ENCODE measurements at regions not wholly inside any gene's neighbourhood (a gene's known extent, or its start where the extent isn't known, plus 50 kb on each side); places are given as distances from the start of the nearest gene placed in this dataset.
"Not testable (repeated sequence)": the region's sequence is repeated elsewhere in the genome, so short reads cannot be mapped to it uniquely, and the experiment has no call there.

GRCh38 chr4:33470805-33471204 is 2750.6 kb downstream of the PCDH7 start:
- no peak for DNase-seq (ENCODE audit: low spot score)

DNA sequence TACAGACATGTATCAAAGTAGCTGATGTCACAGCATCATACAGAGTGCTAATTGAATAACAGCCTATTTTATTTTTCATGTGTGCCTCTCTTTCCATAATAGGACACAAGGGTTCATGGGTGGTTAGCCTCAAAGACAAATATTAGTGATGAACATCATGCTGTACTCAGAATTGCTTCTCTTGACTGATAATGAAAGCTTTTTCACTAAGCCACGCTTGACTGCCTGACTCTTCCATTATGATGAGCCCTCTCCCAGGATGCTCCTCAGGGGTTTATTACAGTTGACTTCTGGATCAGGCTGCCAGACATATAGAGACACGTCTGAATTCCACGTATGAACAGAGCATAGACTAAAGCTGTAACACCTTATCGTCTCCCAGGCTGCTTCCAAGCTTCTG is 2757.5 kb downstream of the PCDH7 start:
- DNase-seq (ENCODE audit: low spot score): no peak

DNA sequence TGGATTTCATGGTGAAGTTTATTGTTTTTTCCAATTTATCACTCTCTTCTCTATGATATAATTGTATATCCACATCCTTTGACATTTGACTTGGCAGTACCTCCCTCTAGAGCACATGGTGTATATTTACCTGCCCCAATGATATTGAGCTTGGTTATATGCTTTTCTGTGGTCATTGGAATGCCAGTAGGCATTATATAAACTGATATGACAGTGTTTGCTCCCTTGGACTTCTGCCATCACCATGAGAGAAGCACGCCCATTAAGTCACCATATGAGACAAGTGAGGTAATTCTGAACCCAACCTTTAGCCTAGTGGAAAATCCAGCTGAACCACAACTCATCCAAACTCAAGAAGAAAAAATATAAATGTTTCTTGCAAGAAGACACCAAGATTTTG is 2761.5 kb downstream of the ARAP2 start:
- DNase-seq (ENCODE audit: low spot score): no peak

DNA sequence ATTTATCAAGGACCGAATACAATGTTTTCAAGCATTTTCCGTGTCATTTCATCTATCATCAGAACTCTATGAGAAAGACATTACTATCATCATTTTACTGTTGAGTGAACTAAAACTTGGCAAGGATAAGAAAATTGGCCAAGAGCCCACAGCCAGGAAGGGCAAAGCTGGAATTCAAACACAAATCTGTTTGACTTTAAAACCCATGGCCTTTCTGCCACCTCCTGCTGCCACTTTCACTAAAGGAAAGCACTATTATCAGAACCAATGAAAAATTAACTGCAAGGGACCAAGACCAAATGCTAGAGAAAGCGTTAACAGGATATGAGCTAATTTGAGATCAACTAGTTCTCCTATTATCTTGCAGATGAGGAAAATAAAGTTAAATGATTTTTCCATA is 2759.2 kb downstream of the ARAP2 start:
- no peak for DNase-seq (ENCODE audit: low spot score)

DNA sequence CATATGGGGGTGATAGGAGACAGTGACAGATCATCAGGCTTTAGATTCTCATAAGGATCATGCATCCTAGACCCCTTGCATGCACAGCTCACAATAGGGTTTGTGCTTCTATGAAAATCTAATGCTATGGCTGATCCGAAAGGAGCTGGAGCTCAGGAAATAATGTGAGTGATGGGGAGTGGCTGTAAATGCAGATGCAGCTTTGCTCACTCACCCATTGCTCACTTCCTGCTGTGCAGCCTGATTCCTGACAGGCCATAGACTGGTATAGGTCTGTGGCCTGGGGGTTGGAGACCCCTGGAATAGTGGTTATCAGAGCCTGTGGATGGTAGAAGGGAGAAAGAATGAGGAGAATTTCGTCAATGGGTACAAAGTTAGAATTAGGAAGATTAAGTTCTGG is 2751.1 kb downstream of the ARAP2 start:
- DNase-seq (ENCODE audit: low spot score): no peak

- DNase-seq (ENCODE audit: low spot score): no peak
Observed at GRCh38 chr4:33494150-33494549, 2750.2 kb downstream of the ARAP2 start.

GRCh38 chr4:33501587-33501986 is 2742.7 kb downstream of the ARAP2 start:
- not testable (repeated sequence) for DNase-seq (ENCODE audit: low spot score)

- DNase-seq (ENCODE audit: low spot score): no peak
Observed at GRCh38 chr4:33512397-33512796, 2731.9 kb downstream of the ARAP2 start.

GRCh38 chr4:33518856-33519255 is 2725.5 kb downstream of the ARAP2 start:
- no peak for DNase-seq (ENCODE audit: low spot score)

- no peak for DNase-seq (ENCODE audit: low spot score)
Observed at GRCh38 chr4:33532821-33533220, 2711.5 kb downstream of the ARAP2 start.

GRCh38 chr4:33536898-33537297 is 2707.4 kb downstream of the ARAP2 start:
- no peak for DNase-seq (ENCODE audit: low spot score)

DNA sequence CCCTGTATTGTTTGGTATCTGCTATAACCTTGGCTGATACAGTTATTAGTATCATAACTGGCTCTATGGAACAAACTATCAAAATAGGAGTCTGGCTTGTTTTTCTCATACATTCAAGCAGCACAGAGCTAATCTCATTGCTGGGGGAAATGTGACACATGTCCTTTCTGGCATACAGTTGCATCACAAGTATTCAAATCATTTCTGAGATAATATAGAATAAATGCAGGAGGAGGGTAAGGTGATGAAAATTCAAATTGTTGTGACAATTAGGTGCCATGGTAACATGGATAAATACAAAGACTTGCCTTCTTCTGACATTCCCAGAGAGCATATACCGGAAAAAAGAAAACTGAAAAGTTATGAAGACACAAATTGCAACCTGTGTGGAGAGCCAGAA is 2706.8 kb downstream of the ARAP2 start:
- DNase-seq (ENCODE audit: low spot score): no peak

GRCh38 chr4:33543941-33544450 is 2700.3 kb downstream of the ARAP2 start:
- no peak for DNase-seq (ENCODE audit: low spot score)

- no peak for DNase-seq (ENCODE audit: low spot score)
Observed at GRCh38 chr4:33551244-33551643, 2693.1 kb downstream of the ARAP2 start.

GRCh38 chr4:33561259-33561658 is 2683.1 kb downstream of the ARAP2 start:
- no peak for DNase-seq (ENCODE audit: low spot score)

- DNase-seq (ENCODE audit: low spot score): no peak
Observed at GRCh38 chr4:33566649-33567048, 2677.7 kb downstream of the ARAP2 start.

- no peak for DNase-seq (ENCODE audit: low spot score)
Observed at GRCh38 chr4:33577791-33578190, 2666.5 kb downstream of the ARAP2 start.

DNA sequence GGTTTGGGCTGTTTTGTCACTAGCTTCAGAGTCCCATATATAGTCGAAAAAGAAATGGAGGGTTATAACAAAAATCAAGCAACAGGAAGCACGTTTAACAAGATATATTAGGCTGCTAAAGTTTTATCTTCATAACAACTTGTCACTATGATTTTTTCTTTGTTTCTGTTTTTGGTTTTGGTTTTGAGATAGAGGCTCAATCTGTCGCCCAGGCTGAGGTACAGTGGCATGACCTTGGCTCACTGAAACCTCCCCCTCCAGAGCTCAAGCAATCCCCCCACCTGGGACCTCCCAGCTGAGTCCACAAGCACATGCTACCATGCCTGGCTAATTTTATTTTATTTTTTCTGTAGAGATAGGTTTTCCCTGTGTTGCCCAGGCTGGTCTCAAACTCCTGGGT is 2664.4 kb downstream of the ARAP2 start:
- DNase-seq (ENCODE audit: low spot score): no peak

DNA sequence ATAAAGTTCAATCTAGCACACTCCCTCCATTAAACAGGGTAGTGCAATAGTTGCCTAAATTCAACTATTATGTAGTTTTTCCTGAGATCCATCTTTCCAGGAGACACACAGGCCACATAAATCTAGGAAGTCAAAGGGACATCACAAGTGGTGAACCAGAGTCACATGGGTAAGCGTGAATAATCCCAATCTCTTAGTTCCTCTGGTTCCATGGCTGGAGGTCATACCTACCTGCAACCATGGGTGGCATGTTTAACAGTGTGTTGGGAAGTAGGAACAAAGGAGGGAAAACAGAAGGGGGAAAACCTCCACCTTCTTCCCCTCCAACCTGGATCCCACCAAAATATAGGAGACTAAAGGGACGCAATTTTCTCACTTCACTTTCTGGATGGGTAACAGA is 2651.6 kb downstream of the ARAP2 start:
- DNase-seq (ENCODE audit: low spot score): no peak

GRCh38 chr4:33606951-33607350 is 2637.4 kb downstream of the ARAP2 start:
- DNase-seq (ENCODE audit: low spot score): no peak

- no peak for DNase-seq (ENCODE audit: low spot score)
Observed at GRCh38 chr4:33616121-33616520, 2628.2 kb downstream of the ARAP2 start.

DNA sequence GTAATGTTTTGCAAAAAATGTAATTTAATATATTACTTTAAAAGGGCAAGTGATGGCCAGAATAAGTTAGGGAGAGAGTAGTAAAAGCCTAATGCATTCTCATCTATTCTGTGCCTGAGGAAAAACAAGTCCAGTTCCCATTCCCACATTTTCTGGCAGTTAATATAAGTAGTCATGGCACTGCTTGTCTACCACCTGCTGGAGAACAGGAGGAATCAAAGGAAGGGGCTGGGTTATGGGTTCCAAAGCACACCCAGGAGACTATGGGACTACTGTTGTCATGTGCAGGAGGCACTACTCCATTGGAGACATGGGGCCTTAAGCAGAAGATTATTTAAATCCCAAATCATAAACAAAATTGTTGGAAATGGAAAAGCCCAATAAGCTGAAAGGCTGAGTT is 2618.6 kb downstream of the ARAP2 start:
- DNase-seq (ENCODE audit: low spot score): peak; percentile 14

- DNase-seq (ENCODE audit: low spot score): no peak
Observed at GRCh38 chr4:33626221-33626620, 2618.1 kb downstream of the ARAP2 start.

GRCh38 chr4:33628296-33628695 is 2616.0 kb downstream of the ARAP2 start:
- no peak for DNase-seq (ENCODE audit: low spot score)

- peak; percentile 3 for DNase-seq (ENCODE audit: low spot score)
Observed at GRCh38 chr4:33649015-33649414, 2595.3 kb downstream of the ARAP2 start.

Data from iPS-NIHi11 (cell line).